H1 (cell line): ENCODE measurements at regions not wholly inside any gene's neighbourhood (a gene's known extent, or its start where the extent isn't known, plus 50 kb on each side); places are given as distances from the start of the nearest gene placed in this dataset.

Experiments used
- CTCF ChIA-PET: fragments of 300-600 bp; sonication (Branson Sonifier 250); formaldehyde crosslinking; loops from one replicate; lab custom pipeline; 2021; ENCODE audit not compliant: partially characterized antibody; lab: Charles Lee
- POLR2A ChIA-PET: fragments of 300-600 bp; sonication (Branson Sonifier 250); formaldehyde crosslinking; loops from one replicate; lab custom pipeline; 2021; ENCODE audit warnings: inconsistent platforms; ENCODE audit not compliant: partially characterized antibody; lab: Charles Lee
- DNase-seq, 2 experiments: peaks; one replicate each; pipeline versions ENCODE4 v3.0.0 to v3.0.0-alpha.2; 2010 to 2022; ENCODE audit warnings: low spot score in 2 of 2, low read depth in 1 of 2, mixed read lengths in 1 of 2
- FAIRE-seq: peaks from 2 replicates; lab custom pipeline; 2011; peaks lifted over from hg19 to GRCh38; lab: Jason Lieb, UNC
- H2AFZ ChIP-seq: 2 replicates; pipeline ENCODE4 v1.8.1; 2012; ENCODE audit warnings: low read length, inconsistent platforms
- H2AK5ac ChIP-seq: 2 replicates; pipeline ENCODE4 v1.6.1; 2013; ENCODE audit warnings: low read depth, low read length
- H2BK120ac ChIP-seq: replicated peaks from 2 replicates; pipeline ENCODE3; 2013; ENCODE audit warnings: low read depth, low read length, inconsistent platforms
- H2BK12ac ChIP-seq: 2 replicates; pipeline ENCODE4 v1.6.1; 2013; ENCODE audit warnings: low read depth, low read length
- H2BK15ac ChIP-seq: 2 replicates; pipeline ENCODE4 v1.6.1; 2013; ENCODE audit warnings: low read length
- H2BK20ac ChIP-seq: 2 replicates; pipeline ENCODE4 v1.6.1; 2013; ENCODE audit warnings: low read length
- H2BK5ac ChIP-seq: 2 replicates; pipeline ENCODE4 v1.6.1; 2013; ENCODE audit warnings: low read depth, low read length
- H3K14ac ChIP-seq: 2 replicates; pipeline ENCODE4 v1.6.1; 2013; ENCODE audit warnings: inconsistent platforms; ENCODE audit not compliant: insufficient read length
- H3K18ac ChIP-seq: 2 replicates; pipeline ENCODE4 v1.6.1; 2013; ENCODE audit warnings: low read length; ENCODE audit errors: extremely low read depth
- H3K23ac ChIP-seq: 2 replicates; pipeline ENCODE4 v1.6.1; 2013; ENCODE audit warnings: inconsistent platforms; ENCODE audit not compliant: insufficient read length
- H3K23me2 ChIP-seq: 2 replicates; pipeline ENCODE4 v1.6.1; 2013; ENCODE audit warnings: low read depth, low read length
- H3K27ac ChIP-seq: 2 replicates; pipeline ENCODE4 v1.6.1; 2011; ENCODE audit warnings: low read depth, low read length, inconsistent platforms
- H3K27me3 ChIP-seq, 4 experiments: replicated peaks in 1 of 4; 1 replicate in 1 of 4; 2 replicates in 3 of 4; pipeline versions ENCODE4 v1.6.1 to v1.8.1; 2011 to 2013; ENCODE audit warnings: low read length in 3 of 4, mild to moderate bottlenecking in 3 of 4, inconsistent platforms in 2 of 4, mixed read lengths in 2 of 4, moderate library complexity in 1 of 4; ENCODE audit not compliant: control insufficient read depth in 3 of 4, insufficient read depth in 3 of 4; ENCODE audit errors: extremely low read depth in 1 of 4
- H3K36me3 ChIP-seq, 4 experiments: 2 replicates each; pipeline versions ENCODE4 v1.6.1 to v1.8.1; 2011 to 2013; ENCODE audit warnings: mild to moderate bottlenecking in 4 of 4, low read length in 3 of 4, moderate library complexity in 2 of 4, control low read depth in 1 of 4, inconsistent platforms in 1 of 4; ENCODE audit not compliant: insufficient read depth in 4 of 4, control insufficient read depth in 2 of 4
- H3K4ac ChIP-seq: replicated peaks from 2 replicates; pipeline ENCODE3; 2013; ENCODE audit warnings: low read length, low read depth, mixed read lengths, inconsistent platforms; ENCODE audit not compliant: insufficient read length
- H3K4me1 ChIP-seq, 4 experiments: replicated peaks in 1 of 4; 1 replicate in 1 of 4; 2 replicates in 3 of 4; pipeline versions ENCODE4 v1.6.1 to v1.8.1; 2011 to 2013; ENCODE audit warnings: low read length in 3 of 4, inconsistent platforms in 2 of 4, mixed read lengths in 1 of 4; ENCODE audit not compliant: insufficient read depth in 4 of 4, control insufficient read depth in 3 of 4
- H3K4me2 ChIP-seq, 2 experiments: 2 replicates each; pipeline versions ENCODE4 v1.6.1 to v1.8.1; 2011 to 2013; ENCODE audit warnings: low read depth in 2 of 2, low read length in 2 of 2, control low read depth in 1 of 2, inconsistent platforms in 1 of 2, mild to moderate bottlenecking in 1 of 2; ENCODE audit not compliant: insufficient read depth in 1 of 2
- H3K4me3 ChIP-seq, 4 experiments: fragments of 200-600, 300-600 bp in 1 of 4; sonication (generic), shearing (Covaris generic), sonication (Bioruptor Twin) in 1 of 4; 2 replicates each; pipeline versions ENCODE4 v1.5.1 to v1.8.1; 2011 to 2016; ENCODE audit warnings: low read length in 4 of 4, low read depth in 3 of 4, control low read depth in 2 of 4, inconsistent platforms in 2 of 4, mild to moderate bottlenecking in 2 of 4, mixed read lengths in 1 of 4, moderate library complexity in 1 of 4; ENCODE audit not compliant: insufficient read depth in 2 of 4; ENCODE audit errors: extremely low read depth in 1 of 4
- H3K56ac ChIP-seq: replicated peaks from 2 replicates; pipeline ENCODE3; 2013; ENCODE audit warnings: low read depth, mild to moderate bottlenecking, mixed read lengths, low read length, inconsistent platforms; ENCODE audit not compliant: insufficient read length
- H3K79me1 ChIP-seq: 2 replicates; pipeline ENCODE4 v1.6.1; 2013; ENCODE audit warnings: low read depth, low read length, control low read depth
- H3K79me2 ChIP-seq, 2 experiments: 2 replicates each; pipeline versions ENCODE4 v1.6.1 to v1.8.1; 2012 to 2013; ENCODE audit warnings: low read length in 2 of 2, mild to moderate bottlenecking in 2 of 2, inconsistent platforms in 1 of 2; ENCODE audit not compliant: insufficient read depth in 2 of 2, control insufficient read depth in 1 of 2
- H3K9ac ChIP-seq, 4 experiments: replicated peaks in 1 of 4; 1 replicate in 1 of 4; 2 replicates in 3 of 4; pipeline versions ENCODE4 v1.6.1 to v1.8.1; 2011 to 2013; ENCODE audit warnings: low read depth in 3 of 4, low read length in 3 of 4, control low read depth in 2 of 4, mild to moderate bottlenecking in 2 of 4, moderate library complexity in 2 of 4, inconsistent platforms in 1 of 4; ENCODE audit errors: extremely low read depth in 1 of 4
- H3K9me3 ChIP-seq, 2 experiments: 2 replicates each; pipeline versions ENCODE4 v1.6.1 to v1.8.1; 2012 to 2013; ENCODE audit warnings: mild to moderate bottlenecking in 2 of 2, moderate library complexity in 2 of 2, control low read depth in 1 of 2, inconsistent platforms in 1 of 2, low read depth in 1 of 2, low read length in 1 of 2, mixed read lengths in 1 of 2; ENCODE audit not compliant: insufficient read depth in 2 of 2
- H4K20me1 ChIP-seq, 2 experiments: replicated peaks in 1 of 2; 2 replicates each; pipeline versions ENCODE3 to v1.8.1; 2011 to 2013; ENCODE audit warnings: inconsistent platforms in 2 of 2, low read length in 2 of 2, mild to moderate bottlenecking in 1 of 2; ENCODE audit not compliant: insufficient read depth in 2 of 2, control insufficient read depth in 1 of 2
- H4K5ac ChIP-seq: 2 replicates; pipeline ENCODE4 v1.6.1; 2013; ENCODE audit warnings: low read length, low read depth, mixed read lengths, inconsistent platforms; ENCODE audit not compliant: insufficient read length
- H4K8ac ChIP-seq: 2 replicates; pipeline ENCODE4 v1.8.0; 2013; ENCODE audit warnings: mild to moderate bottlenecking, moderate library complexity, low read length, inconsistent platforms; ENCODE audit not compliant: insufficient read depth; ENCODE audit errors: extremely low read depth
- H4K91ac ChIP-seq: replicated peaks from 2 replicates; pipeline ENCODE3; 2013; ENCODE audit warnings: low read length, mixed read lengths, inconsistent platforms; ENCODE audit not compliant: insufficient read length
- ASH2L ChIP-seq: fragments of 200-600, 300-600 bp; sonication (generic); IDR thresholded peaks from one replicate; pipeline ENCODE4 v1.7.1; 2017; ENCODE audit warnings: low read length
- CTCF ChIP-seq, 3 experiments: IDR thresholded peaks; 1 replicate in 2 of 3; 2 replicates in 1 of 3; pipeline versions ENCODE4 v1.5.1 to v1.6.1; 2011; ENCODE audit warnings: low read length in 3 of 3, mild to moderate bottlenecking in 3 of 3, inconsistent platforms in 2 of 3, low read depth in 1 of 3, moderate library complexity in 1 of 3; ENCODE audit not compliant: insufficient read depth in 1 of 3; ENCODE audit errors: control extremely low read depth in 1 of 3
- MAX ChIP-seq: IDR thresholded peaks from 2 replicates; pipeline ENCODE4 v1.6.1; 2012; ENCODE audit warnings: inconsistent platforms
- RAD21 ChIP-seq, 2 experiments: IDR thresholded peaks in 1 of 2; conservative IDR thresholded peaks in 1 of 2; 2 replicates each; pipeline ENCODE4 v1.6.1; 2011; ENCODE audit warnings: low read depth in 2 of 2, low read length in 2 of 2, improper control_type of control experiment in 1 of 2, inconsistent platforms in 1 of 2, mild to moderate bottlenecking in 1 of 2, moderate library complexity in 1 of 2
- TBP ChIP-seq: IDR thresholded peaks from 2 replicates; pipeline ENCODE4 v1.6.1; 2011; ENCODE audit warnings: low read depth, low read length, improper control_type of control experiment
- WGBS, 2 experiments: shearing (Covaris generic) in 1 of 2; methylation state at CpG; one replicate each; pipeline versions ENCODE4 v1.1.6 to v1.1.7; 2013 to 2015; ENCODE audit warnings: low lambda C conversion rate in 2 of 2, mixed read lengths in 2 of 2, inconsistent platforms in 1 of 2, low coverage in 1 of 2, missing lambda C conversion rate in 1 of 2; ENCODE audit not compliant: insufficient replicate concordance in 2 of 2, insufficient coverage in 1 of 2, insufficient read length in 1 of 2; ENCODE audit errors: extremely low coverage in 1 of 2, missing lambda C conversion rate in 1 of 2; 5-methylcytosine and 5-hydroxymethylcytosine counted together

- DNase-seq: no peak
- H2AFZ ChIP-seq: no peak overlapping the region
- no peak overlapping the region for H2BK5ac ChIP-seq
- H4K20me1 ChIP-seq: no peaks in the 10 kb centered on the region
- no peak overlapping the region for H3K18ac ChIP-seq
- no peak overlapping the region for H2AK5ac ChIP-seq
- no peaks in the 10 kb centered on the region for H3K9me3 ChIP-seq
- WGBS, 2 experiments: 93% methylated on average over 4 of the region's 4 CpGs; no CpG with 5 or more reads in 1 of the 2 experiments
- CTCF ChIA-PET: interaction anchor here (0.5 to 1.5 kb wide), 2 partner anchors 9 to 358 kb away, joined by 3 read pairs; no protein-coding TSS in a partner anchor
- no peak overlapping the region for H3K4me2 ChIP-seq
- H4K5ac ChIP-seq: no peak overlapping the region
- H3K14ac ChIP-seq: no peak overlapping the region
- no peak overlapping the region for H3K4ac ChIP-seq
- peaks cover 0 to 7% (median 0%) of the 10 kb centered on the region in 4 experiments; a peak in 3 of 7 replicates for H3K4me1 ChIP-seq
- H3K79me2 ChIP-seq: no peaks in the 10 kb centered on the region
- no peaks in the 10 kb centered on the region for H3K79me1 ChIP-seq
- no peak overlapping the region; the same call in 1 of the 2 replicates for H4K8ac ChIP-seq
- H3K27me3 ChIP-seq: no peaks in the 10 kb centered on the region
- H3K23me2 ChIP-seq: no peaks in the 10 kb centered on the region
- H3K9ac ChIP-seq: no peak overlapping the region
- POLR2A ChIA-PET: no interaction called here
- no peak overlapping the region for H3K27ac ChIP-seq
- H3K4me3 ChIP-seq: no peak overlapping the region
- no peak overlapping the region for H4K91ac ChIP-seq
- H2BK15ac ChIP-seq: no peak overlapping the region
- no peaks in the 10 kb centered on the region for H3K36me3 ChIP-seq
- peak overlapping the region; percentile 80 for H2BK12ac ChIP-seq
- no peak overlapping the region for H2BK20ac ChIP-seq
- H3K56ac ChIP-seq: no peak overlapping the region
- no peak overlapping the region for H2BK120ac ChIP-seq
- FAIRE-seq: no peak
- H3K23ac ChIP-seq: no peak overlapping the region
- TF ChIP-seq RAD21 (IDR thresholded peaks at IDR 0.05 in 1 of 2, conservative IDR thresholded peaks at IDR 0.05 in 1 of 2; ENCODE audit: low read depth in 2 of 2, low read length in 2 of 2) (peak; percentile 1 to 35; a peak in 1 of 4 replicates), CTCF (IDR thresholded peaks at IDR 0.05; ENCODE audit: control extremely low read depth in 1 of 3, insufficient read depth in 1 of 3, low read depth in 1 of 3, low read length in 3 of 3) (peak in 1 of 3 experiments; percentile 12; a peak in 1 of 4 replicates), ASH2L (no peak), TBP (no peak), MAX (no peak)
Observed at GRCh38 chr15:69957175-69957574, 140.5 kb downstream of the TLE3 start.
